Embryonic facial prominence (tissue), 1 donor: ENCODE measurements at regions not wholly inside any gene's neighbourhood (a gene's known extent, or its start where the extent isn't known, plus 50 kb on each side); places are given as distances from the start of the nearest gene placed in this dataset.
"Not testable (repeated sequence)": the region's sequence is repeated elsewhere in the genome, so short reads cannot be mapped to it uniquely, and the experiment has no call there.

ENCODE experiments used
- DNase-seq: peaks from one replicate; pipeline ENCODE4 v3.0.0-alpha.2; 2016; ENCODE audit errors: extremely low spot score

DNA sequence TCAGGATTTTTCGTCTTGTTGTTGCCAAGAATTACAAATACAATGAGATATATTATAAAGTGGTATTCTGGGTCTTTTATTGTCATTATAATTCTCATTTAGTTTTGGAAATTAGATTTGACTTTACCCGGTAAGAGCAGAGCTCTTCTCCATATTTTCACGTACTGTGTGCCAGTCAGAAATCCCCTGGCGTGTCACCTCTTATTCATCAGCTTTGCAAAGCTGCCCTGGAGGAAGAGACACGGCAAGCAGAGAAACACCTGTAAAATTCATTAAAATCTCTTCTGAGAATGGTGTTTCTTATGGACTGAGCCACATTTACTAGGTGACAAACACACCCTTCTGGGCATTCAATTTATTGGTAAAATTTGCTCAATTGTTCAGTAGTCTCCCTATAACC lies 440.4 kb downstream of the HINT1 start:
- DNase-seq, result no peak

DNA sequence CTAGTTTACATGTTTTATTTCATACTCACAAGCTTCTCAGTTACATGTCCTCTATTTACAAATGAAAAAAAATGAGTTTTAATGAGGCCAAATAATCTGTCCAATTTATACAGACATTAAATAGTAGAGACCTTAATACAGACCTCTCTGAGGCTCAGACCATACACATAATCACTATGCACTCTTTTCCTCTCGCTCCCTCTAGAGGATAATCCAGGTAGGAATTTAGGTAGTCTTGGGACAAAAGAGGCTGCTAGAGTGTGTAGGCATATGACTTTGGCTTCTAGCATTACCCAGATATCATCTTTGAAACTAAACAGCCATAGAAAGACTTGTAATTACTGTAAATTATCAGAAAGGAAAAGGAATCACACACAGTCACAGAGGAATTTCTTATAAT lies 444.7 kb downstream of the HINT1 start:
- no peak for DNase-seq

DNA sequence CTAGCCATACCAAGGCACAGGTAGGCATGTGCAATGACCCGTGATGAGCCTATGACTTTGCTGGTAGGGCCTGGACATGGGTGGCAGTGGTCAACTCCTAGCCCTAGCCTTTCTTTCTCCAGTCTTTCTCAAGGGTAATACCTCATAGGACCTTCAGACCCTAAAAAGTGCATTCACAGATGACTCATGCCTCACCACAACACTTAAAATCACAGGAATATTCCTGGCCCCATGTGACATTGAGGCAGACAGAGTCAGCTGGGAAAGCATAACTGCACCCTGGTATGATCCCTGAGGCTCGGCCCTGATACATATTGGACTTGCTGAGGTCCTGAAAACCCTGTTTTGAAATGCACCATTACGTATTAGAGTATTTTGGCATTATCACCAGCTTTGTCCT lies 449.5 kb downstream of the HINT1 start:
- DNase-seq, result no peak

DNA sequence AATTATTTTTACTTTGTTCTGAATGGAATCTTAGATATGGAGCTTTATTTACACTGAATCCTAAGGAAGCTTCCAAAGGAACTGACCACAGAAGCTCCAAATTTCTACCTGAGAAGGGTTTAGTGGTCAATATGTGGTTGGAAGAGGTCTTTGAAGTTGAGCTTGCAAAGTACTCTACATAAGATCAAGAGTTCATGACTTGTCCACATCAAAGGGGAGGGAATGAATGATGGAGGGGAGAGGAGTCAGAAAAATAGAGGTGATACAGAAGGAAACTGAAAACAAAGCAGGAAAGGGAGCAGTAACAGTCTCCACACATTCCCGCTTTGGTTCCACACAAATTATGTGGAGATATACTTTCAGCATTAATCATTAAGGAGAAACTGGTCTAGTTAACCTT lies 450.9 kb downstream of the HINT1 start:
- DNase-seq, result no peak

DNA sequence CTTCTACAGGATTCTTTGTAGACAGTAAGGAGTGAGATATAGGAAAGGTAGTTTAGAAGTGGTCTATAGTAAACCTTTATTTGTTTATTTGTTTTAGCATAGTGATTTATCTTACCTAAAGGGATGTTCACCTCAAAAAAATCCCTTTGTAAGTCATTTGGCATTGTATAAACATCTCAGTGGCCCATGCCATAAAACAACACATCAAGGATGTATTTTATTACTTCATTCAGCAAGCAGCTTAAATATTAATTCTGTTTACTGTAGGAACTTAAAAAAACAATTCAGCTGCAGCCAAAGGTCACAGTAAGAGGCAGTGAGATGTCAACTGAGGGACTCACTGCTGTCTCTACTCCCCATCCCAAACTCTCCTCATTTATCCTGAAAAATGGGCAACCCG lies 452.7 kb downstream of the HINT1 start:
- no peak for DNase-seq

DNA sequence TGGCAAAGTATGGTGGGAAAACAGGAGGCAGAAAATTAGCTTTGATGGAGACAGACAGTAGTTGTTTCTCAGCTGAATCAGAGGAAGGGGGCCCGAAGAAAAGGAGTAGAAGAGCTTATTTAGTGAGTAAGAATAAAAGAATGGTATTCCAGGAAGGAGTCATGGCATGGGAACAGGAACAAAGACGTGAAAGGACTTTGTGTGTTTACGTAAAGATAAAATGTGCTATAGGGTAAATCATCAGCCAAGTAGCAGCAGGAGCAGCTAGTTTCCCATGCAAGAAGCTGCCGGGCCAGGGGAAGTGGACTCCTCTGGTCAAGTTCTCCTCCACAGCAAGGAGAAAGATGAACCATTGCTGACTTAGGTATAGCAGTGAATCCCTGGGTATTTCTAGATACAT lies 454.5 kb downstream of the HINT1 start:
- no peak for DNase-seq

DNA sequence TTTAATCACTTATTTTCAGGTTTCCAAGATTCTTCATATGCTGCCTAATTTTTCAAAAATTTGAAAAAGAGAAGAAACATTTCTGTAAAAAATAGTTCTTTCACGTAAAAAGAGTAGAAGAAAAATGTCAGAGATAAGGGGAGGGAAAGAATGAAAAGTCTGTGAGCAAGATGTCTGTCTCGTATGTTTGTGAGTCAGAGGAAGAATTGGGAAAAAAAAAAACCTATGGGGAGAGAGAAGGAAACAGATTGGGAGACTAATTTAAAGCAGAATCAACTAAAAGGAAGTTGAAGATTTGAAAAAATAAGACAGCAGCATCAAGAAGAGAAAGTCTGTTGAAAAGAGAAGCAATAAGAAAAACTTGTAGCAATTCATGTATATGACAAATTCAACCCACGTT lies 456.3 kb downstream of the HINT1 start:
- DNase-seq, result no peak

DNA sequence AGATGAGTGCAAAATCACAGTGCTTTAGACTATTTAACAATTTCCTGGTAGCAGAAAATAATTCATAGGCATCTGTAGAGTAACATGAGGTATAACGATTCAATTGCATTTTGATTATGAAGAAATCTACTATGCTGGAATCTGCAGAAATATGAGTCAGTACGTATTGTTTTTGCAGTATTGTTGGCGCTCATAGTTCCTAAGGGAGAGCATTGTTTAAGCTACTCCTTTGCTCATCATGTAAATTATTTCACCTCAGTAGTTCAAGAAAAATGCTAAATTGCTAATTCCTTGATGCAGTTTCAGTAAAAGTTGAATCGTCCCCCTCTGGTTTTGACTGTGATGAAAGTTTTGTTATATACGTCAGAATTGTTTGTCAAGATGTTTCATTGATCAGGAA lies 458.4 kb downstream of the HINT1 start:
- no peak for DNase-seq

DNA sequence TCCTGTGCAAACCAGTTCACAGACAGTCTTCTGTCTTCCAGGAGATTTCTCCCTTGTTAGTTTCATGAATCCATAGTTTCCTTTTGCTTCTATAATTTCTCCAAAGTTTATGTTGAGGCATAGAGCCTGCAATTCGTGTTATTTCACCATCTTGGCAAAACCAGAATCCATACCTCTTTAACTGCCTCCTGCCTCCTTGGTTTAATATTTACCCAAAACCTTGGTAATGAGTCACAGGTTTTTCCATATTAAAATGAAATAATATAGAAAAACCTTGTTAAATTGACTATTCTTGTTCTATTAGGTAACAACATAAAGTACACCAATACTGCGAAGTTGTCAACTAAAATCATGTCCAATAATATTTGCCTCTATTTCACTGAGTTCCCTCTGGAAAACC lies 459.7 kb downstream of the HINT1 start:
- no peak for DNase-seq

DNA sequence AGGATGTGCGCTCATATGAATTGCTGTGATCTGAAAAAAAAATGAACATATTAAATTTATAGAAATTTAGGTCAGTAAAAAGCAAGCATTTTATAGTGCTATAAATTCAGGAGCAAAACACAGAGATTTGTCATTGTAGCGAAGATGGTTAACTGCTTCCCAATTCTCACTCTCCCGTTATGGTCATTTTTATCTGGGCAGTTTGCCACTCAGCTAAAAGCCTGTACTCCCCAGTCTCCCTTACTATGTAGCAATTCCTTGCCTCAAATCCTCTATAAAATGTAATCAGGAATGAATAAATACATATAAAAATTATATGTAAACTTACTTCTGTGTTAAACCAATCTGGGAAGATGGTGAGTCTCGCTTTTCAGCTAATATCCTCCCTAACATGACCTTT lies 471.5 kb downstream of the HINT1 start:
- DNase-seq, result no peak

DNA sequence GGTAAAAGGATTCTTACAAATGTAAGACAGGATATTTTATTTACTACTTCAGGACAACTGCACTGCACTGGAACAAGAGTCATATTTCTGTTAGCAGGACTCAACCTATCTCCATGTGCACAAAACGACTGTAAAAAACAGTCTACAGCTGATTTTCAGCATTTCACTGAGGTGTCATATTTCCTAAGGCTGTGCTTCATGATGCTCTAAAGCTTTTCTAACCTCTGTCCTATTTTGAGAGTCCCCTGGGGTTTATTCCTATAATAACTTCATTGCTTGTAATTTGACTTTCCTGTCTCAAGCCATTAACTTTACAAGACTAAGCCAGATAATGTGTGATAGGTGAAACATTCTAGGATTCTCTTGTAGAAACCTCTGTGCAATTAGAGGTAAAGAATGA lies 472.3 kb downstream of the HINT1 start:
- DNase-seq, result no peak

DNA sequence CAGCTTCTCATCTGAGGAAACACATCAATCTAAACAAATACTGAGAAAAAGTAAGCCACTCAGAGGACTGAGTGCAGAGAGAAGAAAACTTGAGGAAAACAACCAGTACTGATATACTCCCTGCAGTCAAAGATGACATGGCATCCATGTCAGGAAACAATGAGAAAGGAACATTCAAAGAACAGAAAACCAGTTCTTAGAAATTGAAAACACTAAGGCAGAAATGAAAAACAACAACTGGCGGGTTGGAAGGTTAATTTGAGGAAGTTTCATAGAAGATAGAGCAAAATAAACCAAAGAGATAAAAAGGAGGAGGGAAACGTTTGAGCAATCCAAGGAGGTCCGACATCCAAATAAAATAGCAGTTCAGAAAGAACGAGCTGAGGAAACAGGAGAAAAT lies 475.2 kb downstream of the HINT1 start:
- no peak for DNase-seq

DNA sequence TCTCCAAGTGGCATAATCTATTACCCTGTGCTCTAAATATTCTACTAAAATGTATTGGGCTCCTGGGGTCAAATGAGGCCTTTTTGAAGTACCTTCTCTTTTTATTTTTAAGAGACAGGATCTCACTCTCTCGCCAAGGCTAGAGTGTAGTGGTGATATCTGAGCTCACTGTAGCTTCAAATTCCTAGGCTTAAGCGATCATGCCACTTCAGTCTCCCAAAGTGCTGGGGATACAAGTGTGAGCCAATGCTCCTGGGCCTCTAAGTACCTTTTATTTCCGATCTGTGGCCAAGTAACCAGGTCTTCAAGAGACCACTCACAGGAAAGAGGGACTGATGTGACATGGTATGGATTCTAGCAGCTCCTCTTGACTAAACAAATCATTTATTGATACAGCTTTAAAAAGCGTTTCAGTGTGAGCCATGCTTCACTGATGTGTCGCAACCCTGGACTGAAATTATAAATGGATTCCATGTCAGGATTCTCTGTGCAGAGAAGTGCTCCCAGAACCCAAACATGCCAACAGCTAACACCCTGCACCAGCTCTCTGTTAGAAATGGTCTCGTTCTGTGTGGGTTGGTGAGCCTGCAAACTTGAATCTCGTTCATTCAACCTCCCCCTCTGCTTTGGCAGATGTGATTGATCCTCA lies 477.8 kb downstream of the HINT1 start:
- DNase-seq, result no peak

DNA sequence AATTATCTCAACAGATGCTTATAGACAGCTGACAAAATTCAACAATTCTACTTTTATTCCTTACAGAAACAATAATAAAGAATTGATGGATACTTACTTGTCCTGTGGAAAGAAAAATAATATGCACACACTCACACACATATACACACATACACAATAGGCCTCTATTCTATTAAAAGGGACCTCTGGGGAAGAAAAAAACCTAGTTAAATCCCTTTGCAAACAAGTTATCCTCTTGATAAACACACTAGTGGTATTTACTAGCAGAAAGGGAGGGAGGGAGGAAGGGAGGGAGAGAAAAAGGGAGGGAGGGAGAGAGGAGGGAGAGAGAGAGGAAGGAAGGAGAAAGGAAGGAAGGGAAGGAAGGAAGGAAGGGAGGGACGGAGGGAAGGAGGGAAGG lies 486.4 kb downstream of the HINT1 start:
- DNase-seq, result no peak

DNA sequence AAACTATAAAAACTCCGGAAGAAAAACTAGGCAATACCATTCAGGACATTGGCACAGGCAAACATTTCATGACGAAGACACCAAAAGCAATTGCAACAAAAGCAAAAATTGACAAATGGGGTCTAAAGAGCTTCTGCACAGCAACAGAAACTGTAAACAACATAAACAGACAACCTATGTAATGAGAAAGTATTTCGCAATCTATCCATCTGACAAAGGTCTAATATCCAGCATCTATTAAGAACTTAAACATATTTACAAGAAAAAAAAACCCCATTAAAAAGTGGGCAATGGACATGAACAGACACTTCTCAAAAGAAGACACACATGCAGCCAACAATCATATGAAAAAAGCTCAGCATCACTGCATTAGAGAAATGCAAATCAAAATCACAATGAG lies 498.6 kb downstream of the HINT1 start:
- DNase-seq, result no peak

DNA sequence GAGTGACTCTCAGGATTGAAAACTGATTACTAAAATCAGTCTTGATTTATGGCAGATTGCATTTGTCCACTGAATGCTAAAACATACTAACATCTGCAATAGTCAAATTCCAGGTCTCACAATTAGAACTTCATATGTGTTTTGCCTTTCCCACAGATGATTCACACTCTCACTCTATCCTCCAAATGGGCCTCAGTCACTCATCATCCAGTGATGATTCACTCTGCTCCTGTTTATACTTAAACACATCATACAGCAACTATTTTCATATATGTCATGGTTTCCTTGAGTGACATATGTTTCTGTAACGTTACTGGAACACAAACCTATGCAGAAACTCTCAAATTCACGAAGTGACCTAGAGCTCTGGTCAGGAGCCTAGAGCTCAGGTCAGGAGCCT lies 512.9 kb downstream of the HINT1 start:
- DNase-seq, result no peak

DNA sequence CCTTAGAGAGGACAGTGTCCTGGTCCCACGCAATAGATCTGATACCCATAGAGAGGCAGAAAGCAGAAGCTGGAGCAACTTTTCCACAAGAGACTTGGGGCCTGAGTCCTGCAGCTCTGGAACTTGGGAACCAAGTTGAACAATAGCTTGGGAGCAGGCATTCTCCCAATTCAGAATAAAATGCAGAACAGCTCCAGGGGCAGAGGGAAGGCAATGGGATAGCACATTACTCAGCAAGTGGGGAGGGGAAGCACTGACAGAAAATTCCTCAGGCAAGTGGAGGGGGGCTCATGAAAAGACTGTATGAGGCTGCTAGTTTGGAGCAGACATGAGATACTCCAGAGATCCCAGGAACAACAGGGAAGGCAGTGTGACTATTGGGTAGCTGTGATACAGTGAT lies 513.6 kb downstream of the HINT1 start:
- DNase-seq, result no peak

DNA sequence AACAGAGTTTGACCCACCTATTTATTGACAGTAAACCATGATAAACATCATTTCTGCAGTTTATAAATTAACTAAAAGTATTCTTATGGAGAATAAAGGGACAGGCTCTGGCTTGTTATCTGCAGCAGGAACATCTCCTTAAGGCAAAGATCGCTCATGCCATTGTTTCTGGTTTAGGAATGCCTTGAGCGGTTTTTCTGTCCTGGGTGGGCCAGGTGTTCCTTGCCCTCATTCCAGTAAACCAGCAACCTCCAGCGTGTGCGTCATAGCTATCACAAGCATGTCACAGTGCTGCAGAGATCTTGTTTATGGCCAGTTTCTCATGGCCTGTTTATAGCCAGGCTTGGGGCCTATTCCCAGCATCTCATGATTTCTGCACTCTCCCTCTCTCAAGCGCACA lies 521.7 kb downstream of the HINT1 start:
- no peak for DNase-seq

DNA sequence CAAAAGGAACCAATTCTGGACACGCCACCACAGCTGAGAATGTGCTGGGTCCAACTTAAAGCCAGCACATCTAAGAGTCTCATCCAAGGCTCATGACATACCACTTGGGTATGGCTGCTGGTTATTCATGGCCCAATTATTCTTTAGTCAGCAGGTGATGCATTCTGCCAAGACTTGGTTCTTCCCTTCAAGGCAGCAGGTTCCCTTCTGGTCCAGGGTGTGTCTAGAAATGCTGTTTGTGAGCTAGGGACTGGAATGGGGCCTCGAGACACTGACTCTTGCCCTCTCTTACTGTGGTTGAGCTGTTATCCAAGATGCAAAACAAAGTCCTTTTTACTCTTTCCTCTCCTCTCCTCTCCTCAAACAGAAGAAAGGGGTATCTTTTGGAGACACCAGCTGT lies 522.6 kb downstream of the HINT1 start:
- DNase-seq, result no peak

DNA sequence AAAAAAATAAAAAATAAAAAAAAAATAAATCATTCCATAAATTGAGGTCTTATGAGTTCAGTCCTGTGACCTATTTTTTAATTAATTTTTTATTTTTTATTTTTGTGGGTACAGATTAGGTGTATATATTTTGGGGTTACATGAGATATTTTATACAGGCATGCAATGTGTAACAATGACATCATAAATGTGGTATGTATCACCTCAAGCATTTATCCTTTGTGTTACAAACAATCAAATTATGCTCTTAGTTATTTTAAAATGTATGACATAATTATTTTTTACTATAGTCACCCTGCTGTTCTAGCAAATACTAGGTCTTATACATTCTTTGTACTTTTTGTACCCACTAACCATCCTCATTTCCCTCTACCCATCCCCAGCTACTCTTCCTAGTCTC lies 537.9 kb downstream of the HINT1 start:
- DNase-seq, result no peak

DNA sequence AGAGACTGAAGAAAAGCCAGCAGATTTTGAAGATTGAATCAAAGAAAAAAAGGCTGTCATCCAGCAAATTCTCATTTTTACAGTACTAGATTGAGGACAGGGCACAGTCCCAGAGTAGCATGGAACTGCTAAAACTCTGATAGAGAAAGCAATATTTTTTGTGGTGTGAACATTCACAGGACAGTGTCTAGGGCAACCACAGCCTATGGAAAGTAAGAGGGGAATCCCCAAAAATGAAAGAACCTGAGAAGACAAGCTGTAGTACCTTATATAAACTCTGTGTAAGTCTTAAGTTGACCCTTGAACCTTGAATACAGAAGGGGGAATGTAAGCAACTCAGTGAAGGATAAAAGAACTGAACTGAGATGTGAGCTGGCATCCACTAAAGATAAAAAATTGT lies 540.3 kb downstream of the HINT1 start:
- DNase-seq, result no peak

DNA sequence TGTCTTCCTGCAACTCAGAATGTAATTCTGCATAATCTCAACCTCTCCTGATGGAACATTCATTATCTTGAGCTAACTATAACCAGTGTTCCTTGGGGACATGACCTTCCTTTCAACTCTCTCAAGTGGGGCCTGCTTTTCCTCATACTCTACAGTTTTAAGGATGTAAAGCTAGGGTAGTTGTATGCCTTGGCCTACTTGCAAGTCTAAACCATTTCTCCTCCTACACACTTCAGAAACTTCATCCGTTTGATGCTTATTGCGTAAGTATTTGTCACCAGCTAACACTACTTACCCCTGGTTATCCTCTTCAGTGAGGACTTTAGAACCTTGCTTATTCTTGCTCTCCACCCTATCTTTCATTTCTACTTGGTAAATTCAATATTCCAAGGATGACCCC lies 548.9 kb downstream of the HINT1 start:
- DNase-seq, result no peak

DNA sequence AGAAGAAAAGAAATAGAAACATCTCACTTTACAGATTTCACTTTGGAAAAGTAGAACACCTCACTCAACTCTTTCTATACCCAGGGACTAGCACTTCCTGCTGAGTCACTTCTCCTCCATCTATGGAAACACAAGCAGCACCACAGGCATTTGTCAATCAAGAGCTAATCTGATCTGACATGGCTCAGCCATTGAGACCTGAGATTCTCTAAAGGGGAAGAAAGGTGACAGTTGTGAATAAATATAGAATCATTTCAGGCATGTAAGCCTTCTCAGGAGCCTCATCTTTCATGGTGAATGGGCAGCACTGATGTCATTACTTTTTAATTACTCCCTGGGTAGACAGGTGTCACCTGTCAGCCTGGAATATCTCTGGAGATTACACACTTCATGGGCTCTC lies 559.8 kb downstream of the HINT1 start:
- DNase-seq, result no peak

DNA sequence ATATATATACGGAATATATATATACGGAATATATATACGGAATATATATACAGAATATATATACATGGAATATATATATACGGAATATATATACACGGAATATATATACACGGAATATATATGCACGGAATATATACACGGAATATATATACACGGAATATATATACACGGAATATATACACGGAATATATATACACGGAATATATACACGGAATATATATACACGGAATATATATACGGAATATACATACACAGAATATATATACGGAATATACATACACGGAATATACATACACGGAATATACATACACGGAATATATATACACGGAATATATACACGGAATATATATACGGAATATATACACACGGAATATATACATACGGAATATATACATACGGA lies 568.4 kb downstream of the HINT1 start:
- not testable (repeated sequence) for DNase-seq

DNA sequence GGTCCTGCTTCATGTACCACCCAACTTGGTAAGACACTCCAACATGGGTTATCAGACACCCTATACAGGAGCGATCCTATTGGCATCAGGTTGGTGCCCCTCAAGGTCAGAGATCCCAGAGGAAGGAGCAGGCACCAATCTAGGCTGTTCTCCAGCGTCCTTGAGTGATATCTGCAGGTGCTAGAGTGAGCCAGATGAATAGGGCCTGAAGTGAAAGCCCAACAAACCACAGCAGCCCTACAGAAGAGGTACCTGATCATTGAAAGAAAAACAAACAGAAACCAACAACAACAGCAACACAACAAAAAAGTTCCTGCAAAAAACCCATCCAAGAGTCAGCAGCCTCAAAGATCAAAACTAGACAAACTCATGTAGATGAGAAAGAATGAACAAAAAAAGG lies 584.8 kb downstream of the HINT1 start:
- no peak for DNase-seq
